ENCODE measurements at regions not wholly inside any gene's neighbourhood (a gene's known extent, or its start where the extent isn't known, plus 50 kb on each side); places are given as distances from the start of the nearest gene placed in this dataset.

DNA sequence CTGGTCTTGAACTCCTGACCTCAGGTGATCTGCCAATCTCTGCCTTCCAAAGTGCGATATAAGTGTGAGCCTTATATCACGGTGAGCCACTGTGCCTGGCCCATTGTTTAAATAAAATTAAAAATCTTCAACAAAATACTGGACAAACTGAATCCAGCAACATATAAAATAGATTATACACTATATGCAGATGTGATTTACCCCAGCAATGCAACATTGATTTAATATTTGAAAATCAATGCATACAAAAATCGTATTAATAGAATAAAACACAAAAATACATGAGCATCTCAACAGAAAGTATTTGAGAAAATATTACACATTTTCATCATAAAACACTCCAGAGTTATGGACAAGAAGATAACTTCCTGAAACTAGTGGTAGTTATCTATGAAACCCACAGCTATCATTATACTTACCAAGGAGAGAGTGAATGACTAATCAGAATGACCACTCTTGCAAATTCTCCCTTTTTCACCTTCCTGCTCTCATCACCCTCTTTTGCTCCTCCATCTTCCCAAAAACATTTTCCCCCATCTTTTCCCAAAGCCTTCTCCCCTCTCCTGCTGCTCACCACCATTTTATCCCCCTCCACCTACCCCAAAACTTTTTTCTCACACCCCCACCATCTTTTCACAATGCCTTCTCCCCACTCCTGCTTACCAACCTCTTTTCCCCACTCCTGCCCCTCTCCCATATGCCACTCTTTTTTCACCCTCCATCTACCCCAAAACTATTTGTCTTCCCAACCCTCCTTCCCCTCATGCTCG is 122.1 kb upstream of the VPREB1 start:
- ATAC-seq (no peak), DNase-seq (ENCODE audit: low read depth, low spot score) (no peak)
- Histone ChIP-seq H3K4me3 (replicated peaks in 1 of 2; ENCODE audit: low read depth in 1 of 2, low read length in 2 of 2) (no peak overlapping the region), H4K20me1 (ENCODE audit: insufficient read depth) (no peaks in the 10 kb centered on the region), H3K36me3 (ENCODE audit: control insufficient read depth in 1 of 2, insufficient read depth in 2 of 2, low read length in 2 of 2) (no peaks in the 10 kb centered on the region), H3K9ac (ENCODE audit: low read length) (no peak overlapping the region), H3K9me2 (ENCODE audit: insufficient read depth) (no peaks in the 10 kb centered on the region), H3K9me3 (ENCODE audit: control insufficient read depth in 1 of 2, insufficient read depth in 1 of 2, low read depth in 1 of 2, low read length in 2 of 2) (no peaks in the 10 kb centered on the region), H3K4me2 (ENCODE audit: low read length) (no peak overlapping the region), H2AFZ (ENCODE audit: low read depth, low read length, poor library complexity, severe bottlenecking) (no peak overlapping the region), H3K4me1 (ENCODE audit: control insufficient read depth in 1 of 2, insufficient read depth in 2 of 2, low read length in 2 of 2) (no peaks in the 10 kb centered on the region), H3K27me3 (ENCODE audit: insufficient read depth, low read length) (0 out of 2 replicates have a peak, but pooled peaks cover 4% of the 10 kb centered on the region), H3K27ac (ENCODE audit: low read depth, low read length) (no peak overlapping the region), H3K79me2 (ENCODE audit: insufficient read depth, low read length) (no peaks in the 10 kb centered on the region)
- BruUV-seq (replicated peaks): no TSS peak
- ChIA-PET CTCF (no interaction called here), POLR2A (no interaction called here), RAD21 (ENCODE audit: low non-redundant PET in 1 of 2, low total read pairs in 2 of 2, uncharacterized antibody in 2 of 2, unreplicated experiment in 2 of 2) (no interaction called here)
- no peak for TF ChIP-seq SP1 (IDR thresholded peaks at IDR 0.05; ENCODE audit: low read depth)
- no peak for TF ChIP-seq EZH2 (IDR thresholded peaks at IDR 0.05)
- no peak for TF ChIP-seq POLR2AphosphoS5 (IDR thresholded peaks at IDR 0.05; ENCODE audit: low read depth, low read length)
- no peak for TF ChIP-seq EGR1 (IDR thresholded peaks at IDR 0.05; ENCODE audit: low read depth)
- no peak for TF ChIP-seq CBX3 (IDR thresholded peaks at IDR 0.05; ENCODE audit: low read depth)
- no peak for TF ChIP-seq POLR2A (IDR thresholded peaks at IDR 0.05; ENCODE audit: borderline replicate concordance, extremely low read depth, insufficient read depth, insufficient read length)
- no peak for TF ChIP-seq JUND (IDR thresholded peaks at IDR 0.05)
- no peak for TF ChIP-seq YY1 (IDR thresholded peaks at IDR 0.05; ENCODE audit: extremely low read depth, insufficient replicate concordance, low read depth, low read length)
- no peak for TF ChIP-seq TCF7L2 (IDR thresholded peaks at IDR 0.05; ENCODE audit: borderline replicate concordance, extremely low read depth, insufficient read depth, insufficient read length)
- TF ChIP-seq ZNF274 (IDR thresholded peaks at IDR 0.05; ENCODE audit: low read depth, low read length): no peak
- TF ChIP-seq EZH2phosphoT487 (IDR thresholded peaks at IDR 0.05; ENCODE audit: borderline replicate concordance): no peak
- intact Hi-C loops (cut with micrococcal nuclease): no loop called here

DNA sequence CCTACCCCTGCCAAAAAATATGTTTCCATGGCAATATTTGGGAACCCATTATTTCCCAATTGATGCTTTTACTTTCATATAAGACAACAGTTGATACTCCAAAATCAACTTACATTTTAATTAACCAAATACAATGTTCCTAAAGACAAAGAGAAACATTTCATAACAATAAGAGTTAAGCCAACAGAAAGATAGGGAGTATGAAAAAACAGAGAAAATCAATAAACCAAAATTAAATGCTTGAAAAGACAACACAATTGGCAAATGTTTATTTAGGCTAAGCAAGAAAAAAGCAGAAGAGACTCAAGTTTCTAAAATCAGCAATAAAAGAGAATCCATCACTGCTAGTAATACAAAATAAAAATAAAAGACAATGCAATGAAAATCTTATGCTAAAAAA is 123.1 kb upstream of the VPREB1 start:
- ATAC-seq (no peak), DNase-seq (ENCODE audit: low read depth, low spot score) (no peak)
- H3K9me2 ChIP-seq (ENCODE audit: insufficient read depth): no peaks in the 10 kb centered on the region
- intact Hi-C loops (cut with micrococcal nuclease): no loop called here
- BruUV-seq (replicated peaks): no TSS peak
- RAD21 ChIA-PET (ENCODE audit: low non-redundant PET in 1 of 2, low total read pairs in 2 of 2, uncharacterized antibody in 2 of 2, unreplicated experiment in 2 of 2): no interaction called here
- TF ChIP-seq POLR2AphosphoS5 (IDR thresholded peaks at IDR 0.05; ENCODE audit: low read depth, low read length) (no peak), JUND (IDR thresholded peaks at IDR 0.05) (no peak), CBX3 (IDR thresholded peaks at IDR 0.05; ENCODE audit: low read depth) (no peak), YY1 (IDR thresholded peaks at IDR 0.05; ENCODE audit: extremely low read depth, insufficient replicate concordance, low read depth, low read length) (no peak), POLR2A (IDR thresholded peaks at IDR 0.05; ENCODE audit: borderline replicate concordance, extremely low read depth, insufficient read depth, insufficient read length) (no peak), ELF1 (IDR thresholded peaks at IDR 0.05; ENCODE audit: borderline replicate concordance, low read depth) (no peak), EZH2 (IDR thresholded peaks at IDR 0.05) (no peak)
- TF ChIP-seq, protein P1, sequence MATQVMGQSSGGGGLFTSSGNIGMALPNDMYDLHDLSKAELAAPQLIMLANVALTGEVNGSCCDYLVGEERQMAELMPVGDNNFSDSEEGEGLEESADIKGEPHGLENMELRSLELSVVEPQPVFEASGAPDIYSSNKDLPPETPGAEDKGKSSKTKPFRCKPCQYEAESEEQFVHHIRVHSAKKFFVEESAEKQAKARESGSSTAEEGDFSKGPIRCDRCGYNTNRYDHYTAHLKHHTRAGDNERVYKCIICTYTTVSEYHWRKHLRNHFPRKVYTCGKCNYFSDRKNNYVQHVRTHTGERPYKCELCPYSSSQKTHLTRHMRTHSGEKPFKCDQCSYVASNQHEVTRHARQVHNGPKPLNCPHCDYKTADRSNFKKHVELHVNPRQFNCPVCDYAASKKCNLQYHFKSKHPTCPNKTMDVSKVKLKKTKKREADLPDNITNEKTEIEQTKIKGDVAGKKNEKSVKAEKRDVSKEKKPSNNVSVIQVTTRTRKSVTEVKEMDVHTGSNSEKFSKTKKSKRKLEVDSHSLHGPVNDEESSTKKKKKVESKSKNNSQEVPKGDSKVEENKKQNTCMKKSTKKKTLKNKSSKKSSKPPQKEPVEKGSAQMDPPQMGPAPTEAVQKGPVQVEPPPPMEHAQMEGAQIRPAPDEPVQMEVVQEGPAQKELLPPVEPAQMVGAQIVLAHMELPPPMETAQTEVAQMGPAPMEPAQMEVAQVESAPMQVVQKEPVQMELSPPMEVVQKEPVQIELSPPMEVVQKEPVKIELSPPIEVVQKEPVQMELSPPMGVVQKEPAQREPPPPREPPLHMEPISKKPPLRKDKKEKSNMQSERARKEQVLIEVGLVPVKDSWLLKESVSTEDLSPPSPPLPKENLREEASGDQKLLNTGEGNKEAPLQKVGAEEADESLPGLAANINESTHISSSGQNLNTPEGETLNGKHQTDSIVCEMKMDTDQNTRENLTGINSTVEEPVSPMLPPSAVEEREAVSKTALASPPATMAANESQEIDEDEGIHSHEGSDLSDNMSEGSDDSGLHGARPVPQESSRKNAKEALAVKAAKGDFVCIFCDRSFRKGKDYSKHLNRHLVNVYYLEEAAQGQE (IDR thresholded peaks at IDR 0.05; ENCODE audit: low read depth): no peak
- TF ChIP-seq, protein P2, sequence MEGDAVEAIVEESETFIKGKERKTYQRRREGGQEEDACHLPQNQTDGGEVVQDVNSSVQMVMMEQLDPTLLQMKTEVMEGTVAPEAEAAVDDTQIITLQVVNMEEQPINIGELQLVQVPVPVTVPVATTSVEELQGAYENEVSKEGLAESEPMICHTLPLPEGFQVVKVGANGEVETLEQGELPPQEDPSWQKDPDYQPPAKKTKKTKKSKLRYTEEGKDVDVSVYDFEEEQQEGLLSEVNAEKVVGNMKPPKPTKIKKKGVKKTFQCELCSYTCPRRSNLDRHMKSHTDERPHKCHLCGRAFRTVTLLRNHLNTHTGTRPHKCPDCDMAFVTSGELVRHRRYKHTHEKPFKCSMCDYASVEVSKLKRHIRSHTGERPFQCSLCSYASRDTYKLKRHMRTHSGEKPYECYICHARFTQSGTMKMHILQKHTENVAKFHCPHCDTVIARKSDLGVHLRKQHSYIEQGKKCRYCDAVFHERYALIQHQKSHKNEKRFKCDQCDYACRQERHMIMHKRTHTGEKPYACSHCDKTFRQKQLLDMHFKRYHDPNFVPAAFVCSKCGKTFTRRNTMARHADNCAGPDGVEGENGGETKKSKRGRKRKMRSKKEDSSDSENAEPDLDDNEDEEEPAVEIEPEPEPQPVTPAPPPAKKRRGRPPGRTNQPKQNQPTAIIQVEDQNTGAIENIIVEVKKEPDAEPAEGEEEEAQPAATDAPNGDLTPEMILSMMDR (IDR thresholded peaks at IDR 0.05 in 2 of 3, conservative IDR thresholded peaks at IDR 0.05 in 1 of 3; ENCODE audit: borderline replicate concordance in 1 of 3, insufficient read depth in 1 of 3, low read depth in 2 of 3, low read length in 2 of 3): no peak
- H4K20me1 ChIP-seq (ENCODE audit: insufficient read depth): no peaks in the 10 kb centered on the region
- H2AFZ ChIP-seq (ENCODE audit: low read depth, low read length, poor library complexity, severe bottlenecking): no peak overlapping the region
- no peak overlapping the region for H3K9ac ChIP-seq (ENCODE audit: low read length)
- no peak overlapping the region for H3K4me3 ChIP-seq (replicated peaks in 1 of 2; ENCODE audit: low read depth in 1 of 2, low read length in 2 of 2)
- CTCF ChIA-PET: interaction anchor here (3.2 kb wide), 1 partner anchor 11 kb away, joined by 22 read pairs; no protein-coding TSS in a partner anchor
- H3K36me3 ChIP-seq (ENCODE audit: control insufficient read depth in 1 of 2, insufficient read depth in 2 of 2, low read length in 2 of 2): no peaks in the 10 kb centered on the region
- no peak overlapping the region for H3K4me2 ChIP-seq (ENCODE audit: low read length)
- no peak overlapping the region for H3K27ac ChIP-seq (ENCODE audit: low read depth, low read length)
- H3K4me1 ChIP-seq (ENCODE audit: control insufficient read depth in 1 of 2, insufficient read depth in 2 of 2, low read length in 2 of 2): no peaks in the 10 kb centered on the region
- POLR2A ChIA-PET: no interaction called here
- no peaks in the 10 kb centered on the region for H3K79me2 ChIP-seq (ENCODE audit: insufficient read depth, low read length)
- no peaks in the 10 kb centered on the region for H3K9me3 ChIP-seq (ENCODE audit: control insufficient read depth in 1 of 2, insufficient read depth in 1 of 2, low read depth in 1 of 2, low read length in 2 of 2)
- H3K27me3 ChIP-seq (ENCODE audit: insufficient read depth, low read length): 0 out of 2 replicates have a peak, but pooled peaks cover 4% of the 10 kb centered on the region
